ENCODE measurements at regions not wholly inside any gene's neighbourhood (a gene's known extent, or its start where the extent isn't known, plus 50 kb on each side); places are given as distances from the start of the nearest gene placed in this dataset.

DNA sequence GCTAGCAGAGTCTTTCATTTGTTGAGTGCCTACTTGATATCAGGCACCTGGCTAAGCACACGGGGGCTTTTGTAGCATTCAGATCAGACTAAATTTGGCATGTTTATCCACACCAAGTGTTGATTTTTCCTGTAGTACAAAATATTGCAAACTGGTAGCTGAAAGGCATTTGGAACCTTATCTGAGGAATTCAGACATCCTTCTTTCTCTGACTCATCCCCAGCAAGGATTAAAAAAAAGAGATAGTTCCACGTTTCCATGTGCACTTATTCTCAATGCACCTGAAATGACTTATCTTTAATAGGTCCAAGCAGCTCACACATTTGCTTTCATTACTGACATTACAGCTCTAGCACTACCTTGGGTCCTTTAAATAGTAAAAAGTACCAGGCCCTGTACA lies 786.0 kb upstream of the GRM7 start:
- TF ChIP-seq CTCF (IDR thresholded peaks at IDR 0.05; ENCODE audit: extremely low read depth in 1 of 2, insufficient read depth in 1 of 2, low read depth in 1 of 2, low read length in 2 of 2) (no peak), EZH2 (IDR thresholded peaks at IDR 0.05; ENCODE audit: borderline replicate concordance, low read depth, low read length, severe bottlenecking) (no peak), POLR2A (IDR thresholded peaks at IDR 0.05; ENCODE audit: low read depth, low read length) (no peak), FOS (IDR thresholded peaks at IDR 0.05; ENCODE audit: borderline replicate concordance, insufficient read depth, low read length) (no peak), POLR2AphosphoS5 (IDR thresholded peaks at IDR 0.05; ENCODE audit: insufficient read depth, low read depth, low read length) (no peak), MYC (IDR thresholded peaks at IDR 0.05; ENCODE audit: low read depth, low read length) (no peak), GATA2 (IDR thresholded peaks at IDR 0.05; ENCODE audit: insufficient read depth, insufficient read length, low read depth, low read length) (no peak), JUN (IDR thresholded peaks at IDR 0.05; ENCODE audit: borderline replicate concordance, insufficient read depth, insufficient read length, low read depth) (no peak)
- TF ChIP-seq, protein P1, sequence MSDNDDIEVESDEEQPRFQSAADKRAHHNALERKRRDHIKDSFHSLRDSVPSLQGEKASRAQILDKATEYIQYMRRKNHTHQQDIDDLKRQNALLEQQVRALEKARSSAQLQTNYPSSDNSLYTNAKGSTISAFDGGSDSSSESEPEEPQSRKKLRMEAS (IDR thresholded peaks at IDR 0.05; ENCODE audit: insufficient read depth, insufficient read length), result no peak

Measured in endothelial cell of umbilical vein (primary cell).